Brain microvascular endothelial cell (primary cell): ENCODE measurements at regions not wholly inside any gene's neighbourhood (a gene's known extent, or its start where the extent isn't known, plus 50 kb on each side); places are given as distances from the start of the nearest gene placed in this dataset.

Experiments used
- DNase-seq: peaks from one replicate; pipeline ENCODE4 v3.0.0-alpha.2; 2020
- H3K27ac ChIP-seq: fragments of 250-450 bp; sonication (Bioruptor Pico); 2 replicates; pipeline ENCODE4 v1.5.1; 2020; ENCODE audit warnings: mild to moderate bottlenecking, moderate library complexity
- H3K27me3 ChIP-seq: fragments of 250-450 bp; sonication (Bioruptor Pico); replicated peaks from 2 replicates; pipeline ENCODE4 v1.5.1; 2020; ENCODE audit warnings: mild to moderate bottlenecking
- H3K36me3 ChIP-seq: fragments of 250-450 bp; sonication (Bioruptor Pico); replicated peaks from 2 replicates; pipeline ENCODE4 v1.5.1; 2020; ENCODE audit warnings: mild to moderate bottlenecking
- H3K4me3 ChIP-seq: 2 replicates; pipeline ENCODE4 v1.5.1; 2011; ENCODE audit warnings: low read depth, mild to moderate bottlenecking, control low read depth, low read length, moderate library complexity
- CTCF ChIP-seq: IDR thresholded peaks from 2 replicates; pipeline ENCODE4 v1.5.1; 2011; ENCODE audit warnings: low read depth, mild to moderate bottlenecking, moderate library complexity, low read length, control low read depth, inconsistent platforms; ENCODE audit errors: missing control alignments
- in situ Hi-C: cut with HindIII; loops from 2 replicates; pipeline ENCODE4 v1.10.0; 2017; ENCODE audit warnings: low sequenced_read_pairs, low pct_ligation_motif_present

- in situ Hi-C loops = no loop called here
Observed at GRCh38 chr11:27871056-27871455, 170.8 kb upstream of the BDNF start.

GRCh38 chr11:27869701-27870100 lies 169.4 kb upstream of the BDNF start:
- no peak overlapping the region for H3K27ac ChIP-seq
- no peaks in the 10 kb centered on the region for H3K36me3 ChIP-seq
- DNase-seq = no peak
- no peak for TF ChIP-seq CTCF
- in situ Hi-C loops = no loop called here
- no peak overlapping the region for H3K4me3 ChIP-seq
- no peaks in the 10 kb centered on the region for H3K27me3 ChIP-seq

More at GRCh38 chr11:27871056-27871455, 170.8 kb upstream of the BDNF start:
- no peaks in the 10 kb centered on the region for H3K36me3 ChIP-seq
- no peak for TF ChIP-seq CTCF
- DNase-seq = no peak
- no peaks in the 10 kb centered on the region for H3K27me3 ChIP-seq
- no peak overlapping the region for H3K27ac ChIP-seq
- no peak overlapping the region for H3K4me3 ChIP-seq

- DNase-seq = no peak
- in situ Hi-C loops = no loop called here
- Histone ChIP-seq H3K27me3 (no peaks in the 10 kb centered on the region), H3K27ac (no peak overlapping the region), H3K4me3 (no peak overlapping the region), H3K36me3 (no peaks in the 10 kb centered on the region)
- no peak for TF ChIP-seq CTCF
Observed at GRCh38 chr11:27868709-27869108, 168.5 kb upstream of the BDNF start.

- Histone ChIP-seq H3K4me3 (no peak overlapping the region), H3K27me3 (no peaks in the 10 kb centered on the region), H3K27ac (no peak overlapping the region), H3K36me3 (no peaks in the 10 kb centered on the region)
- TF ChIP-seq CTCF = no peak
- in situ Hi-C loops = no loop called here
- no peak for DNase-seq
Observed at GRCh38 chr11:27868226-27868625, 168.0 kb upstream of the BDNF start.

- no peaks in the 10 kb centered on the region for H3K36me3 ChIP-seq
- no peak overlapping the region for H3K4me3 ChIP-seq
- DNase-seq = no peak
- H3K27ac ChIP-seq = no peak overlapping the region
- no peaks in the 10 kb centered on the region for H3K27me3 ChIP-seq
- in situ Hi-C loops = no loop called here
- no peak for TF ChIP-seq CTCF
Observed at GRCh38 chr11:27865105-27865504, 164.8 kb upstream of the BDNF start.

DNA sequence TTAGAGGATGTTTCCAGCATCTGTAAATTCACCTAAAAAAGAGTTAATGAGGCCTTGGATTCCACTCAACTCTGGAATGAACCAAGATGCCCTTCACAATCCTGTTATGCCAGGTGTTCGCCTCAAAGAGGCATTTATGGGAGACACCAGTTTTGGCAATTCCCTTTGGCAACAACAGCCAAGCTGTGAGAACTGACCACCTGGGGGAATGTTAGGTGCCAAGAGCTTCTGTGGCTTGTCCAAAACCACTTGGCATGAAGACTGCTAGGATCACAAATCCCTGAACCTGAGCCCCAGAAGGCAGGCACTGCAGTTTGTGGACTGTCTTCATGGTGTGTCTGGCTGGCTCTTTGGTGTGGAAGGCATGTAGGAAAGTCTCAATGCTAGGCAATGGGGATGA lies 164.4 kb upstream of the BDNF start:
- Histone ChIP-seq H3K36me3 (no peaks in the 10 kb centered on the region), H3K27me3 (no peaks in the 10 kb centered on the region), H3K4me3 (no peak overlapping the region), H3K27ac (no peak overlapping the region)
- no peak for TF ChIP-seq CTCF
- in situ Hi-C loops = no loop called here
- DNase-seq = no peak
